CD14-positive monocyte (primary cell): ENCODE measurements at regions not wholly inside any gene's neighbourhood (a gene's known extent, or its start where the extent isn't known, plus 50 kb on each side); places are given as distances from the start of the nearest gene placed in this dataset.

Experiments
- DNase-seq, 3 donors: peaks; one replicate each; pipeline ENCODE4 v3.0.0-alpha.2; 2011 to 2022
- H2AFZ ChIP-seq: 2 replicates; pipeline ENCODE4 v1.6.0; 2012; ENCODE audit warnings: mild to moderate bottlenecking, low read depth, low read length, inconsistent platforms; ENCODE audit not compliant: insufficient read depth, poor library complexity, severe bottlenecking
- H3K27ac ChIP-seq, 2 donors: 1 replicate in 1 of 2; 2 replicates in 1 of 2; pipeline ENCODE4 v1.5.1; 2012 to 2013; ENCODE audit warnings: low read length in 2 of 2, control low read depth in 1 of 2, inconsistent platforms in 1 of 2, low read depth in 1 of 2, mild to moderate bottlenecking in 1 of 2
- H3K27me3 ChIP-seq, 2 donors: one replicate each; pipeline versions ENCODE4 v1.6.0 to v1.6.1; 2011 to 2013; ENCODE audit warnings: low read length in 2 of 2; ENCODE audit not compliant: control insufficient read depth in 2 of 2, insufficient read depth in 2 of 2
- H3K36me3 ChIP-seq, 2 donors: replicated peaks in 1 of 2; 1 replicate in 1 of 2; 2 replicates in 1 of 2; pipeline versions ENCODE4 v1.5.1 to v1.6.1; 2012 to 2013; ENCODE audit warnings: low read length in 2 of 2, control low read depth in 1 of 2, inconsistent platforms in 1 of 2, mild to moderate bottlenecking in 1 of 2; ENCODE audit not compliant: insufficient read depth in 2 of 2, control insufficient read depth in 1 of 2
- H3K4me1 ChIP-seq, 2 donors: 1 replicate in 1 of 2; 2 replicates in 1 of 2; pipeline versions ENCODE4 v1.5.1 to v1.6.1; 2012 to 2013; ENCODE audit warnings: low read length in 2 of 2, control low read depth in 1 of 2, inconsistent platforms in 1 of 2, mild to moderate bottlenecking in 1 of 2, moderate library complexity in 1 of 2; ENCODE audit not compliant: insufficient read depth in 2 of 2, control insufficient read depth in 1 of 2
- H3K4me2 ChIP-seq: replicated peaks from 2 replicates; pipeline ENCODE3; 2012; ENCODE audit warnings: low read length, moderate library complexity, mild to moderate bottlenecking; ENCODE audit not compliant: poor library complexity, severe bottlenecking; ENCODE audit errors: extremely low read depth
- H3K4me3 ChIP-seq, 3 experiments: fragments of 200-600 bp in 1 of 3; sonication (generic) in 1 of 3; replicated peaks in 1 of 3; 1 replicate in 2 of 3; 2 replicates in 1 of 3; pipeline ENCODE4 v1.5.1; 2011 to 2013; ENCODE audit warnings: low read length in 3 of 3, mild to moderate bottlenecking in 3 of 3, control low read depth in 2 of 3, low read depth in 2 of 3, inconsistent platforms in 1 of 3, moderate library complexity in 1 of 3
- H3K79me2 ChIP-seq: 2 replicates; pipeline ENCODE4 v1.6.0; 2012; ENCODE audit warnings: mild to moderate bottlenecking, control low read depth, inconsistent platforms, low read length, moderate library complexity; ENCODE audit not compliant: insufficient read depth
- H3K9ac ChIP-seq: 2 replicates; pipeline ENCODE4 v1.6.0; 2017; ENCODE audit warnings: low read length, mild to moderate bottlenecking; ENCODE audit not compliant: insufficient read depth, poor library complexity, severe bottlenecking
- H3K9me3 ChIP-seq, 2 donors: replicated peaks in 1 of 2; 1 replicate in 1 of 2; 2 replicates in 1 of 2; pipeline versions ENCODE4 v1.5.1 to v1.6.1; 2012 to 2013; ENCODE audit warnings: low read length in 2 of 2, control low read depth in 1 of 2; ENCODE audit not compliant: control insufficient read depth in 1 of 2, insufficient read depth in 1 of 2
- H4K20me1 ChIP-seq: 2 replicates; pipeline ENCODE4 v1.6.0; 2012; ENCODE audit warnings: mild to moderate bottlenecking, low read length, control low read depth, moderate library complexity; ENCODE audit not compliant: insufficient read depth
- H3K27ac Mint-ChIP-seq, 7 donors: one replicate each; pipeline ENCODE4 v1.8.0; 2020; ENCODE audit warnings: mild to moderate bottlenecking in 7 of 7, mixed read lengths in 7 of 7, moderate library complexity in 6 of 7, inconsistent platforms in 2 of 7
- H3K27me3 Mint-ChIP-seq, 3 donors: one replicate each; pipeline ENCODE4 v1.8.0; 2021 to 2022; ENCODE audit warnings: low read depth in 3 of 3, mild to moderate bottlenecking in 3 of 3, mixed read lengths in 3 of 3, moderate library complexity in 3 of 3, inconsistent platforms in 1 of 3
- H3K36me3 Mint-ChIP-seq, 2 donors: one replicate each; pipeline ENCODE4 v1.8.0; 2020; ENCODE audit warnings: mixed read lengths in 2 of 2, inconsistent platforms in 1 of 2, mild to moderate bottlenecking in 1 of 2
- H3K4me1 Mint-ChIP-seq: one replicate; pipeline ENCODE4 v1.8.0; 2020; ENCODE audit warnings: mild to moderate bottlenecking, mixed read lengths
- H3K4me3 Mint-ChIP-seq, 2 donors: one replicate each; pipeline ENCODE4 v1.8.0; 2020; ENCODE audit warnings: mild to moderate bottlenecking in 2 of 2, mixed read lengths in 2 of 2, moderate library complexity in 1 of 2
- H3K9me3 Mint-ChIP-seq, 7 donors: one replicate each; pipeline ENCODE4 v1.8.0; 2020 to 2022; ENCODE audit warnings: mixed read lengths in 7 of 7, mild to moderate bottlenecking in 6 of 7, moderate library complexity in 6 of 7, inconsistent platforms in 2 of 7
- CTCF ChIP-seq: fragments of 200-600 bp; IDR thresholded peaks from one replicate; pipeline ENCODE4 v1.8.0; 2022; ENCODE audit warnings: antibody characterized with exemption, mild to moderate bottlenecking
- WGBS: methylation state at CpG from one replicate; pipeline ENCODE4 v1.1.5; 2013; ENCODE audit warnings: missing lambda C conversion rate; ENCODE audit not compliant: insufficient coverage; 5-methylcytosine and 5-hydroxymethylcytosine counted together
- intact Hi-C, 2 donors: fragments of 100-400 bp; cut with micrococcal nuclease; formaldehyde crosslinking; loops; one replicate each; pipeline versions ENCODE4 v1.15.0 to v1.15.1; 2023

GRCh38 chr1:89462250-89462649, 62.4 kb upstream of the LRRC8B start:
- H3K4me2 ChIP-seq: no peak overlapping the region
- no peaks in the 10 kb centered on the region for H3K36me3 ChIP-seq
- peak overlapping the region in 1 of 2 donors; percentile 54 for H3K4me3 Mint-ChIP-seq
- H3K4me3 ChIP-seq: no peak overlapping the region
- 100% methylated on average over 2 of the region's 3 CpGs for WGBS
- peaks cover 0 to 2% of the 10 kb centered on the region in 2 donors for H3K36me3 Mint-ChIP-seq
- no peaks in the 10 kb centered on the region for H3K9me3 ChIP-seq
- peaks cover 12 to 13% of the 10 kb centered on the region in 2 donors for H3K27me3 ChIP-seq
- H3K27me3 Mint-ChIP-seq: peaks cover 6 to 16% (median 8%) of the 10 kb centered on the region in 3 donors
- no peaks in the 10 kb centered on the region for H3K79me2 ChIP-seq
- H3K27ac Mint-ChIP-seq: no peak overlapping the region
- no peak overlapping the region for H3K9ac ChIP-seq
- H3K27ac ChIP-seq: no peak overlapping the region
- no peak for DNase-seq
- intact Hi-C loops: no loop called here
- H3K4me1 Mint-ChIP-seq: peaks cover 40% of the 10 kb centered on the region
- H4K20me1 ChIP-seq: no peaks in the 10 kb centered on the region
- H3K4me1 ChIP-seq: peaks cover 20 to 40% of the 10 kb centered on the region in 2 donors
- no peak for TF ChIP-seq CTCF
- H2AFZ ChIP-seq: no peak overlapping the region
- H3K9me3 Mint-ChIP-seq: no peaks in the 10 kb centered on the region

- H3K9ac ChIP-seq: no peak overlapping the region
- H3K27ac ChIP-seq: no peak overlapping the region
- H3K36me3 ChIP-seq: no peaks in the 10 kb centered on the region
- no peak overlapping the region for H3K4me3 ChIP-seq
- no peaks in the 10 kb centered on the region for H4K20me1 ChIP-seq
- no peak overlapping the region for H3K4me3 Mint-ChIP-seq
- peaks cover 20 to 41% of the 10 kb centered on the region in 2 donors for H3K4me1 ChIP-seq
- no peaks in the 10 kb centered on the region for H3K9me3 ChIP-seq
- H3K27ac Mint-ChIP-seq: no peak overlapping the region
- no peak for DNase-seq
- intact Hi-C loops: no loop called here
- no peak overlapping the region for H2AFZ ChIP-seq
- TF ChIP-seq CTCF: no peak
- peaks cover 0 to 2% of the 10 kb centered on the region in 2 donors for H3K36me3 Mint-ChIP-seq
- no peaks in the 10 kb centered on the region for H3K9me3 Mint-ChIP-seq
- H3K27me3 ChIP-seq: peaks cover 12 to 13% of the 10 kb centered on the region in 2 donors
- no CpG with 5 or more reads among the region's 2 CpGs for WGBS
- peaks cover 6 to 16% (median 8%) of the 10 kb centered on the region in 3 donors for H3K27me3 Mint-ChIP-seq
- no peaks in the 10 kb centered on the region for H3K79me2 ChIP-seq
- H3K4me2 ChIP-seq: no peak overlapping the region
- peaks cover 41% of the 10 kb centered on the region for H3K4me1 Mint-ChIP-seq
Observed at GRCh38 chr1:89464008-89464407, 60.6 kb upstream of the LRRC8B start.
